ENCODE measurements at regions not wholly inside any gene's neighbourhood (a gene's known extent, or its start where the extent isn't known, plus 50 kb on each side); places are given as distances from the start of the nearest gene placed in this dataset.

DNA sequence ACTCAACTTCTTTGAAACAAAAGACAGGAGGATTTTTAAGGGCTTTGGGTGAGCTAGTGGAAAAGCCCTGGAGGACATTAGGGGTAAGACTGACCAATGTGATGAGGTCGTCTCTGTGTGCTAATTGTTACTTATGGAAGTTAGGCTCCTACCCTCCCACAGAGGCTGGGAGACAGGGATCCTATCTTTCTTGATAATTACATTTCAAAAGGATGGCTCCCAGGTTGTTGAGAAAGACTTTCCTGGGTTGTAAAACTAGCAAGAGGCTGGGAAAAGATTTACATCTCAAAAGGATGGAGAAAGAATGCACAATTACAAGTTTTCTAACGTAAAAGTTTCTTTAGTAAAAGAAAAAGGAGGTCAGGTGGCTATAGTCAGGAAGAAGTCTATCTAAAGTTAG lies 605.8 kb upstream of the GOT2 start:
- no peak for TF ChIP-seq POLR2A (IDR thresholded peaks at IDR 0.05; ENCODE audit: low read depth, low read length)
- TF ChIP-seq, protein P1, sequence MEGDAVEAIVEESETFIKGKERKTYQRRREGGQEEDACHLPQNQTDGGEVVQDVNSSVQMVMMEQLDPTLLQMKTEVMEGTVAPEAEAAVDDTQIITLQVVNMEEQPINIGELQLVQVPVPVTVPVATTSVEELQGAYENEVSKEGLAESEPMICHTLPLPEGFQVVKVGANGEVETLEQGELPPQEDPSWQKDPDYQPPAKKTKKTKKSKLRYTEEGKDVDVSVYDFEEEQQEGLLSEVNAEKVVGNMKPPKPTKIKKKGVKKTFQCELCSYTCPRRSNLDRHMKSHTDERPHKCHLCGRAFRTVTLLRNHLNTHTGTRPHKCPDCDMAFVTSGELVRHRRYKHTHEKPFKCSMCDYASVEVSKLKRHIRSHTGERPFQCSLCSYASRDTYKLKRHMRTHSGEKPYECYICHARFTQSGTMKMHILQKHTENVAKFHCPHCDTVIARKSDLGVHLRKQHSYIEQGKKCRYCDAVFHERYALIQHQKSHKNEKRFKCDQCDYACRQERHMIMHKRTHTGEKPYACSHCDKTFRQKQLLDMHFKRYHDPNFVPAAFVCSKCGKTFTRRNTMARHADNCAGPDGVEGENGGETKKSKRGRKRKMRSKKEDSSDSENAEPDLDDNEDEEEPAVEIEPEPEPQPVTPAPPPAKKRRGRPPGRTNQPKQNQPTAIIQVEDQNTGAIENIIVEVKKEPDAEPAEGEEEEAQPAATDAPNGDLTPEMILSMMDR (IDR thresholded peaks at IDR 0.05 in 2 of 3, conservative IDR thresholded peaks at IDR 0.05 in 1 of 3; ENCODE audit: control insufficient read depth in 2 of 3, extremely low read depth in 1 of 3, insufficient read depth in 1 of 3, low read depth in 3 of 3, low read length in 3 of 3) = no peak
